ENCODE measurements at regions not wholly inside any gene's neighbourhood (a gene's known extent, or its start where the extent isn't known, plus 50 kb on each side); places are given as distances from the start of the nearest gene placed in this dataset.
"Not testable (repeated sequence)": the region's sequence is repeated elsewhere in the genome, so short reads cannot be mapped to it uniquely, and the experiment has no call there.

GRCh38 chr2:49861821-49862220, 707.5 kb upstream of the FSHR start:
- DNase-seq (ENCODE audit: low read depth): no peak

GRCh38 chr2:49860834-49861233, 706.5 kb upstream of the FSHR start:
- no peak for DNase-seq (ENCODE audit: low read depth)

GRCh38 chr2:49860170-49860569, 705.9 kb upstream of the FSHR start:
- DNase-seq (ENCODE audit: low read depth): no peak

GRCh38 chr2:49858657-49859056, 704.3 kb upstream of the FSHR start:
- DNase-seq (ENCODE audit: low read depth): no peak

GRCh38 chr2:49858113-49858490, 703.8 kb upstream of the FSHR start:
- no peak for DNase-seq (ENCODE audit: low read depth)

- no peak for DNase-seq (ENCODE audit: low read depth)
Measured at GRCh38 chr2:49857371-49858112, 703.2 kb upstream of the FSHR start.

GRCh38 chr2:49845671-49846070, 691.4 kb upstream of the FSHR start:
- DNase-seq (ENCODE audit: low read depth): peak; percentile 5

- no peak for DNase-seq (ENCODE audit: low read depth)
Measured at GRCh38 chr2:49845021-49845420, 690.7 kb upstream of the FSHR start.

- not testable (repeated sequence) for DNase-seq (ENCODE audit: low read depth)
Measured at GRCh38 chr2:49844113-49844512, 689.8 kb upstream of the FSHR start.

GRCh38 chr2:49843314-49843713, 689.0 kb upstream of the FSHR start:
- no peak for DNase-seq (ENCODE audit: low read depth)

- DNase-seq (ENCODE audit: low read depth): no peak
Measured at GRCh38 chr2:49840428-49840975, 686.2 kb upstream of the FSHR start.

GRCh38 chr2:49839818-49840217, 685.5 kb upstream of the FSHR start:
- no peak for DNase-seq (ENCODE audit: low read depth)

- no peak for DNase-seq (ENCODE audit: low read depth)
Measured at GRCh38 chr2:49837561-49838293, 683.4 kb upstream of the FSHR start.

GRCh38 chr2:49836017-49836416, 681.7 kb upstream of the FSHR start:
- no peak for DNase-seq (ENCODE audit: low read depth)

- DNase-seq (ENCODE audit: low read depth): no peak
Measured at GRCh38 chr2:49834433-49834832, 680.1 kb upstream of the FSHR start.

- DNase-seq (ENCODE audit: low read depth): no peak
Measured at GRCh38 chr2:49832555-49832954, 678.2 kb upstream of the FSHR start.

- DNase-seq (ENCODE audit: low read depth): no peak
Measured at GRCh38 chr2:49831698-49832367, 677.5 kb upstream of the FSHR start.

GRCh38 chr2:49830846-49831245, 676.5 kb upstream of the FSHR start:
- no peak for DNase-seq (ENCODE audit: low read depth)

- no peak for DNase-seq (ENCODE audit: low read depth)
Measured at GRCh38 chr2:49827366-49827765, 673.1 kb upstream of the FSHR start.

- DNase-seq (ENCODE audit: low read depth): no peak
Measured at GRCh38 chr2:49813208-49813607, 658.9 kb upstream of the FSHR start.

GRCh38 chr2:49812730-49813129, 658.4 kb upstream of the FSHR start:
- DNase-seq (ENCODE audit: low read depth): no peak

GRCh38 chr2:49811502-49811901, 657.2 kb upstream of the FSHR start:
- DNase-seq (ENCODE audit: low read depth): no peak

GRCh38 chr2:49807689-49808088, 653.4 kb upstream of the FSHR start:
- no peak for DNase-seq (ENCODE audit: low read depth)
